ENCODE measurements at regions not wholly inside any gene's neighbourhood (a gene's known extent, or its start where the extent isn't known, plus 50 kb on each side); places are given as distances from the start of the nearest gene placed in this dataset.

- no peak for TF ChIP-seq CTCF (IDR thresholded peaks at IDR 0.05)
- intact Hi-C loops (cut with DNase I), result loop anchor here in 1 of 2 donors (10.0 kb wide), 1 partner anchor 386 kb away; the partner anchor contains the start of gene ABCA5
- Histone ChIP-seq H3K27ac (no peak overlapping the region), H3K27me3 (ENCODE audit: insufficient read depth in 3 of 3, low read length in 2 of 3) (no peaks in the 10 kb centered on the region), H3K4me3 (no peak overlapping the region), H3K9me3 (no peaks in the 10 kb centered on the region), H3K4me1 (peaks cover 5% of the 10 kb centered on the region), H3K36me3 (ENCODE audit: insufficient read depth in 1 of 2, low read depth in 1 of 2) (no peaks in the 10 kb centered on the region)
- ATAC-seq (no peak), DNase-seq (no peak)
- 89 to 90% (median 89%) methylated on average over 2 of the region's 2 CpGs for WGBS, 3 donors
These were observed 296.4 kb downstream of the MAP2K6 start for GRCh38 chr17:69710926-69711325.

- no peaks in the 10 kb centered on the region for H3K27me3 ChIP-seq (ENCODE audit: insufficient read depth in 3 of 3, low read length in 2 of 3)
- ATAC-seq (no peak), DNase-seq (no peak)
- no peaks in the 10 kb centered on the region for H3K9me3 ChIP-seq
- TF ChIP-seq CTCF (IDR thresholded peaks at IDR 0.05), result no peak
- H3K4me3 ChIP-seq, result no peak overlapping the region
- 49 to 68% (median 58%) methylated on average over 4 of the region's 4 CpGs for WGBS, 3 donors
- no peaks in the 10 kb centered on the region for H3K36me3 ChIP-seq (ENCODE audit: insufficient read depth in 1 of 2, low read depth in 1 of 2)
- H3K27ac ChIP-seq, result no peak overlapping the region
- peaks cover 6% of the 10 kb centered on the region for H3K4me1 ChIP-seq
- intact Hi-C loops (cut with DNase I), result loop anchor here in 1 of 2 donors (10.0 kb wide), 1 partner anchor 387 kb away; the partner anchor contains the start of gene ABCA5
These were observed 297.0 kb downstream of the MAP2K6 start for GRCh38 chr17:69711541-69711940.

GRCh38 chr17:69712801-69713311 lies 298.4 kb downstream of the MAP2K6 start:
- WGBS, 3 donors, result 15 to 33% (median 28%) methylated on average over 2 of the region's 2 CpGs
- ATAC-seq (no peak), DNase-seq (no peak)
- H3K4me1 ChIP-seq, result peaks cover 9% of the 10 kb centered on the region
- intact Hi-C loops (cut with DNase I), result loop anchor here in 1 of 2 donors (10.0 kb wide), 1 partner anchor 388 kb away; the partner anchor contains the start of gene ABCA5
- no peak overlapping the region for H3K4me3 ChIP-seq
- H3K27me3 ChIP-seq (ENCODE audit: insufficient read depth in 3 of 3, low read length in 2 of 3), result no peaks in the 10 kb centered on the region
- no peaks in the 10 kb centered on the region for H3K9me3 ChIP-seq
- TF ChIP-seq CTCF (IDR thresholded peaks at IDR 0.05), result no peak
- H3K36me3 ChIP-seq (ENCODE audit: insufficient read depth in 1 of 2, low read depth in 1 of 2), result no peaks in the 10 kb centered on the region
- no peak overlapping the region for H3K27ac ChIP-seq

GRCh38 chr17:69713815-69714214 lies 299.3 kb downstream of the MAP2K6 start:
- no peak for DNase-seq
- H3K27ac ChIP-seq, result no peak overlapping the region
- no peak for TF ChIP-seq CTCF (IDR thresholded peaks at IDR 0.05)
- H3K36me3 ChIP-seq (ENCODE audit: insufficient read depth in 1 of 2, low read depth in 1 of 2), result no peaks in the 10 kb centered on the region
- no peak overlapping the region for H3K4me3 ChIP-seq
- intact Hi-C loops (cut with DNase I), result loop anchor here in 1 of 2 donors (10.0 kb wide), 1 partner anchor 389 kb away; the partner anchor contains the start of gene ABCA5
- H3K4me1 ChIP-seq, result peaks cover 9% of the 10 kb centered on the region
- ATAC-seq, result no peak
- no peaks in the 10 kb centered on the region for H3K27me3 ChIP-seq (ENCODE audit: insufficient read depth in 3 of 3, low read length in 2 of 3)
- WGBS, 3 donors, result 88 to 91% (median 89%) methylated on average over 4 of the region's 4 CpGs
- H3K9me3 ChIP-seq, result no peaks in the 10 kb centered on the region

- Histone ChIP-seq H3K9me3 (no peaks in the 10 kb centered on the region), H3K27me3 (ENCODE audit: insufficient read depth in 3 of 3, low read length in 2 of 3) (no peaks in the 10 kb centered on the region), H3K4me3 (no peak overlapping the region), H3K27ac (no peak overlapping the region), H3K4me1 (peaks cover 9% of the 10 kb centered on the region), H3K36me3 (ENCODE audit: insufficient read depth in 1 of 2, low read depth in 1 of 2) (no peaks in the 10 kb centered on the region)
- 31 to 39% (median 37%) methylated on average over 2 of the region's 2 CpGs for WGBS, 3 donors
- DNase-seq, result no peak
- no peak for ATAC-seq
- intact Hi-C loops (cut with DNase I), result loop anchor here in 1 of 2 donors (10.0 kb wide), 1 partner anchor 390 kb away; the partner anchor contains the start of gene ABCA5
- TF ChIP-seq CTCF (IDR thresholded peaks at IDR 0.05), result no peak
These were observed 300.2 kb downstream of the MAP2K6 start for GRCh38 chr17:69714669-69715068.

Data from psoas muscle (tissue), 7 donors.